Mononuclear cell (primary cell): ENCODE measurements at regions not wholly inside any gene's neighbourhood (a gene's known extent, or its start where the extent isn't known, plus 50 kb on each side); places are given as distances from the start of the nearest gene placed in this dataset.

ENCODE experiments used
- H3K27me3 ChIP-seq: 2 replicates; pipeline ENCODE4 v1.6.0; 2011; ENCODE audit warnings: low read length, control low read depth; ENCODE audit not compliant: insufficient read depth
- H3K4me1 ChIP-seq: 2 replicates; pipeline ENCODE4 v1.5.1; 2011; ENCODE audit warnings: mild to moderate bottlenecking, low read length, control low read depth; ENCODE audit not compliant: insufficient read depth
- H3K4me3 ChIP-seq: 2 replicates; pipeline ENCODE4 v1.5.1; 2011; ENCODE audit warnings: mild to moderate bottlenecking, low read length, moderate library complexity
- H3K9me3 ChIP-seq: 2 replicates; pipeline ENCODE4 v1.5.1; 2011; ENCODE audit warnings: low read depth, mild to moderate bottlenecking, control low read depth, low read length

DNA sequence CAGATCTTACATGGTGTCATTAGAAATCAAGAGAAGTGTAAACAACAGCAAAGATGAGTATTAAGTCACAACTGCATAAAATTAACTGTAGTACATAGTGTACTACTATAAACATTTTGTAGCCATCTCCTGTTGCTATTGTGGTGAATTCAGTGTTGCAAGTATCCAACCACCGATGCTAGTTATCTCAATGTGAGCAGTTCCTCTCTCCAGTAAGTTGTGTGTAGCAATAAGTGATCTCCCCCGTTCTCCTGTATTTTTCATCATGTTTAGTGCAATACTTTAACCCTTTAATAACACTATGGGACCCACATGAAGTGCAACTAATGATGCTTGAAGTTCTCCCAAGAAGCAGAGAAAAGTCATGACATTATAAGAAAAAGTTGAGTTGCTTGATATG lies 264.7 kb upstream of the KCNH8 start:
- H3K27me3 ChIP-seq: no peaks in the 10 kb centered on the region
- no peak overlapping the region for H3K4me3 ChIP-seq
- no peaks in the 10 kb centered on the region for H3K9me3 ChIP-seq
- H3K4me1 ChIP-seq: no peaks in the 10 kb centered on the region

GRCh38 chr3:18880691-18881090 lies 267.6 kb upstream of the KCNH8 start:
- no peaks in the 10 kb centered on the region for H3K27me3 ChIP-seq
- H3K4me3 ChIP-seq: no peak overlapping the region
- H3K4me1 ChIP-seq: no peaks in the 10 kb centered on the region
- no peaks in the 10 kb centered on the region for H3K9me3 ChIP-seq

DNA sequence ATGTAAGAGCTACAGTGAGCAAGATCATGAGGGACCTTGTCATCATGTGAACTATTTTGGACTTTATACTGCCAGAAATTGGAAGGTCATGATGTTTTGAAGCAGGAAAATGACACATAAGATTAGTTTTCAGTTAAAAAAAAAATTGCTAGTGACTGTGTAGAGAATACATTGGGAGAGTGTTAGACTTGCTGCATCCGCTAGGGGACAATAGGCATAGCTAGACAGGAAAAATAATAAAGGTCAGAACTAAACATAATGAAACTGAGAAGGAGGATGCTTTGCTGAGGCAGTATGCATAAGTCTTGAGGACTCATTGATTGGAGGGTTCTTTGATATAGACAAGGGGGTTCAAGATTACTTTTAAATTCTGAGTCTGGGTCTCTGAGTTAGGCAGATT lies 275.8 kb upstream of the KCNH8 start:
- no peaks in the 10 kb centered on the region for H3K27me3 ChIP-seq
- H3K4me3 ChIP-seq: no peak overlapping the region
- H3K4me1 ChIP-seq: no peaks in the 10 kb centered on the region
- no peaks in the 10 kb centered on the region for H3K9me3 ChIP-seq

DNA sequence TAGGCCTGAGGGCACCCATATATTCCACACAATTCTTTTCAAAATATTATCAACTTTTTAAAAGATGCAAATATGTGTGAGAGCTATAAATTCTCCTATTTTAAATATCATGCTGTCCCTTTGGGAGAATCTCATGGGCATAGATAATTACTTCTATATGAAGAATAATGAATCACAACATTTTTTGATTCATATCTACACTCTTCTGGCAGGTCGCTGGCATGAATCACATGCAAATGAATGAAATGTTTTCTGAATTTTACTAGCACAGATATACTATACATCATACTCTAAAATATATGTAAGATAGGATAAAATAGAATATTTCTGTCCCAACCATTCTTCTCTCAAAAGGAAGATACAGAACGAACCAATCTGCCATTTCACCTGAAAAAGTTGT lies 277.7 kb upstream of the KCNH8 start:
- no peaks in the 10 kb centered on the region for H3K9me3 ChIP-seq
- no peaks in the 10 kb centered on the region for H3K4me1 ChIP-seq
- H3K4me3 ChIP-seq: no peak overlapping the region
- H3K27me3 ChIP-seq: no peaks in the 10 kb centered on the region

GRCh38 chr3:18870074-18870640 lies 278.2 kb upstream of the KCNH8 start:
- Histone ChIP-seq H3K4me3 (no peak overlapping the region), H3K9me3 (no peaks in the 10 kb centered on the region), H3K4me1 (no peaks in the 10 kb centered on the region), H3K27me3 (no peaks in the 10 kb centered on the region)

DNA sequence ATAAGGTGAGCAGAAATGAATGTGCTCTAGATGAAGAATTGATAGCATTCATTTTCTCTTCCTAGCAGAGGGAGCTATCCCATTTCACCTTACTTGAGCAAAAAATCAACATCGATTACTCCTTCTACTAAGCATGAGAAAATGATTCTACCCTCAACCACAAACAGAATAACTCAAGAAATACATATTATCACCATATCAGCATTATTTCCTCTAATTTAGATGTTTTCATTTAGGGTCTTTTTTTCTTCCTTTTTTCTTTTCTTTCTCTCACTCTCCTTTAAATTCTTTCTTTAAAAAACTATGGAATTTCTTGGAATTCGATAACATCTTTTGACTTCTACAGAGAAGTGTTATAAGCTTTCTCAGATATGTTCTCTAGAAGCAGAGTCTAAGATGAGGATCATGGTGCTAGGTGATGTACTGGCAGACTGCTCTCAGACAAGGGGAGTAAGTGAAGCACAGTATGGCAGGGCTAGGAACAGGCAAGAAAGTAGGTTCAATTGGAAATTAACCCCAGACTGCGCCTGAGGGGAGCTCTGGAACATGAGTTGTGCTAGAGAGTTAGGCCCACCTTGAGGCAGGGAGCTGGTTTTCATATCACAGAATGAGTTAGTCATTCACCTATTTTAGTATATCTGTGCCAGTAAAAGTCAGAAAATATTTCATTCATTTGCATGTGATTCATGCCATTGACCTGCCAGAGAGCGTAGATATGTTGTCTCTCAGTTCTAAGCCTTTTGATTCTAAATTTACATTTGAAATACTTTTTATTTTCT lies 279.2 kb upstream of the KCNH8 start:
- H3K9me3 ChIP-seq: no peaks in the 10 kb centered on the region
- H3K4me1 ChIP-seq: no peaks in the 10 kb centered on the region
- no peak overlapping the region for H3K4me3 ChIP-seq
- H3K27me3 ChIP-seq: no peaks in the 10 kb centered on the region

DNA sequence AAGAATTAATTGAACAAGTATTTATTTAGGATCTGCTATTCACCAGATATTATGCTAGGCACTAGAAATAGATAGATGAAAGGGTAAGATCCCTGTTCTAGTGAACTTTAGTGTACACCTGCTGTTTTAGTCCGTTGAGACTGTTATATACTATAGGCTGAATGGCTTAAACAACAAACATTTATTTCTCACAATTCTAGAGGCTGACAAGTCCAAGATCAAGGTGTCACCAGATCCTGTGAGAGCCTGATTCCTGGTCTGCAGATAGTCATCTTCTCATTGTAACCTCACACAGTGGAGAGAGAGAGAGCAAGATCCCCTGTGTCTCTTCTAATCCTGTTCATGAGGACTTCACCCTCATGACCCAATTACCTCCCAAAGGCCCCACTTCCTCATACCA lies 281.4 kb upstream of the KCNH8 start:
- H3K4me1 ChIP-seq: no peaks in the 10 kb centered on the region
- H3K4me3 ChIP-seq: no peak overlapping the region
- H3K27me3 ChIP-seq: no peaks in the 10 kb centered on the region
- no peaks in the 10 kb centered on the region for H3K9me3 ChIP-seq

DNA sequence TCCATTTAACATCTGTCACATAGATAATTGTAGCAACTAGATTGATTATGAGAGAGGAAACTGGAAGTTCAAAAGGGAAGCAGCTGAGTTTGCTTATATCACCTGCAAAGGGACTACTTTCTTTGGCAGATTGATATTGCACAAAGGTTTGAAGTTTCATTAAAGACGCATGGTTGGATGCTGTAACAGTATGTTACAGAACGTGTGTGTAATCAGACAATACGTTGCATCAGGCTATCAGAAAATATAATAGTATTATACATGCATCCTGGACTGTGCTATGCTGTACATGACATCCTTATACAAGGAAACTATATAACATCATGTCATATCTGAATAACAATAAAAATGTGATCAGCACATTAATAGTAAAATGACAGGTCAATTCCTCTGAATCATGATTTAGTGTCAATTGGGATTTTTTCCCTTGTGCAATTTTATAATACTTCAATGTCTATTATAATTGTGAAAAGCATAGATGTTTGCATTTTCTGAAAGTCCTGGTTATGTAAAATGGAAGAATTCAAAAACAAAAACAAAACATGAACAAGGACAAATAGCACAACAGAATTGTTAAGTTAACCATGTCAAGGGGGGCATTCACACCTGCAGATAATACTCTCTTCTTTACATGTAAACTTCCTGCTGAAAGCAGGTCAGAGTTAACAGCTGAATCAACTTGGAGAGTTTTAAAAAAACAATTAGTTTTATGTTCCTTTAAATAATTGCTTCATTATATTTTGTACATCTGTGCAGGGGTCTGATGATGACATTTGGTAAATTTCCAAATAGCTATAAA lies 283.2 kb upstream of the KCNH8 start:
- Histone ChIP-seq H3K27me3 (no peaks in the 10 kb centered on the region), H3K4me1 (no peaks in the 10 kb centered on the region), H3K9me3 (no peaks in the 10 kb centered on the region), H3K4me3 (no peak overlapping the region)

DNA sequence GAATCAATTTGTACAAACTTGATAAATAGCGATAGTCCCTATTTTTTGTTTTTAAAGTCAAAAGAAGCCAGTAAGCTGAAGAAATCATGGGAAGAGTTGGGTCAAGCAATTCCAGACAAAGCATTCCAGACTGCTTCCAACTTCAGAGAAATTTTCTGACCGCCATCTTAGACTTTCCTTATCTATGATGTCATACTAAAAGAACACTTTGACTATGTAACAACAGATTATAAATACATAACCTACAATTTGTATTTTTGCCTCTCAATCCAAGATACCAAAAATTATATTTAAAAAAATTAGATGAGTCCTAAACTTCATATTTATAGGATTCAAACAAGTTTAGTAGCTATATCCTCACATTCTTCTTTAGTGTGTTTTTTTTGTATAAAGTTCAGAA lies 286.2 kb upstream of the KCNH8 start:
- H3K4me1 ChIP-seq: no peaks in the 10 kb centered on the region
- H3K9me3 ChIP-seq: no peaks in the 10 kb centered on the region
- H3K27me3 ChIP-seq: no peaks in the 10 kb centered on the region
- H3K4me3 ChIP-seq: no peak overlapping the region

GRCh38 chr3:18861137-18861536 lies 287.2 kb upstream of the KCNH8 start:
- Histone ChIP-seq H3K4me1 (no peaks in the 10 kb centered on the region), H3K4me3 (no peak overlapping the region), H3K27me3 (no peaks in the 10 kb centered on the region), H3K9me3 (no peaks in the 10 kb centered on the region)

DNA sequence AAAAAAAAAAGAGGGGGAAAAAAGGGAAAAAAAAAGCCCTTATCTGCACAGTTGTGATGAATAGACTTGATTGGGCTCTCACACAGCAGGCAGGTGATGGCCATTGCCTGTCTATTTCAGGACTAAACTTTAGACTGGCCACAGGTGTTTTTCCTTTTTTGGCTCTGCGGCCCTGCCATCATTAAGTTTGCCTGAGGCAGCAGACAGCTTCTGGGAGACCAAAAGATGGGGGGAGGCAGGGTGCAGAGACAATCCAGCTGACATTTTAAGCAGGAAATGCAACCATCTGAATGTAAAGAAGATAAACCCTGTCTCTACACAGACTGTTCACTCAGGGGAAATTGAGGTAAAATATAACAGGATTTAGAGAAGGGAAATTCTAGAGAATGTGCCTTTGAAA lies 295.0 kb upstream of the KCNH8 start:
- H3K4me1 ChIP-seq: no peaks in the 10 kb centered on the region
- no peak overlapping the region for H3K4me3 ChIP-seq
- no peaks in the 10 kb centered on the region for H3K27me3 ChIP-seq
- no peaks in the 10 kb centered on the region for H3K9me3 ChIP-seq

DNA sequence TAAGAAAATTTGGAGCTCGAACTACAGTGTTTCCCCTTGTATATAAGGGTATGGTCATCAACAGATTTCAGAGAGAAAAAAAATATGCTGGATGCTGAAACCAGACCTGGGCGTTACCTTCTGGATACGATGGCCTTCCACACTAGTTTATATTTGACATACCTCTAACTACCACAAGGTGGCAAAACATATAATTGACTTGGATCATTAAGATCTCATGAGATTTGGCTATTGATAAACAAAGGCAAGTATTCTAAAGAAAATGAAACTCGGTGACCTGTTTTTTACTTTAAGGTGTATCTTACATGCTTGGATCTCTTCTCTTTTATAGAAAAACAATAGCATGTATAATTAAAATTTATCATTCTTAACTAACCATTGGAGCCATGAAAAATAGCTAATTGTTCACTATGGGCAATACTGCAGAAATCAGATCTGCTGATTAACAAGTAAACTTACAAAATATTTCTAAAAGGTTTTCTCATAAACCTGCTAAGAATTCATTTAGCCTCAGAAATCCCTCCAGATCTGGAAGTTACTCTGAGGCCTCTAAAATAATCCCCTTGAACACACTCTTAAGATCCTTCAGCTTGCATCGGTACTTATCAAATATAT lies 300.6 kb upstream of the KCNH8 start:
- Histone ChIP-seq H3K27me3 (no peaks in the 10 kb centered on the region), H3K4me3 (no peak overlapping the region), H3K9me3 (no peaks in the 10 kb centered on the region), H3K4me1 (no peaks in the 10 kb centered on the region)

GRCh38 chr3:18843983-18844382 lies 304.3 kb upstream of the KCNH8 start:
- Histone ChIP-seq H3K27me3 (no peaks in the 10 kb centered on the region), H3K9me3 (no peaks in the 10 kb centered on the region), H3K4me1 (no peaks in the 10 kb centered on the region), H3K4me3 (no peak overlapping the region)

DNA sequence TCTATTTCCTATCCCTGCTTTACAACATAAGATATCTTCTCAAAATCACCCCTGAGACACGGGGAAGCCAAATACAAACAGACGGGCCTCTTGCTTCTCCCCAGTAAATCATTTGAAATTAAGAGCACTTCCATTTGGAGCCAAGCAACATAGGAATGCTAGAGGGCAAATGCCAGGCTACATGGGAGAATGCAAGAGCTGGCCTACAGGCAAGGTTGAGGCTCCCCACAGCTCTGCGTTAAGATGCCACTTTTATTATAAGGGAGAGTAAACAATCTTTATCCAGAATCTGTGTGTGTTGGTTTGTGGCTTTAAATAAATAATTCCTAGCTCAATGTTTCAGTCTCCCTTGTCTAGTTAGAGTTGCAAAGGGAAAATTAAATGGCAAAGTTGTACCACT lies 305.1 kb upstream of the KCNH8 start:
- H3K27me3 ChIP-seq: no peaks in the 10 kb centered on the region
- H3K4me3 ChIP-seq: no peak overlapping the region
- no peaks in the 10 kb centered on the region for H3K9me3 ChIP-seq
- no peaks in the 10 kb centered on the region for H3K4me1 ChIP-seq
